GM12878 (cell line): ENCODE measurements at regions not wholly inside any gene's neighbourhood (a gene's known extent, or its start where the extent isn't known, plus 50 kb on each side); places are given as distances from the start of the nearest gene placed in this dataset.

ENCODE experiments used
- ATAC-seq: fragments of 200-7000 bp; cut with Tn5 transposase; 3 replicates; pipeline ENCODE4 v1.9.1; 2020; ENCODE audit warnings: mild to moderate bottlenecking, moderate library complexity
- BruUV-seq: library from RNA; stranded (reverse); fragments of 400-500 nt; replicated peaks from 2 replicates; lab custom pipeline; 2021; lab: Mats Ljungman, UMichigan
- CTCF ChIA-PET: fragments of 300-600 bp; sonication (Branson Sonifier 250); formaldehyde crosslinking; extraction: SDS; loops from one replicate; lab custom pipeline; 2021; ENCODE audit warnings: inconsistent platforms; lab: Yijun Ruan, JAX
- POLR2A ChIA-PET: fragments of 350-600 bp; formaldehyde crosslinking; extraction: SDS; loops from one replicate; lab custom pipeline; 2021; ENCODE audit warnings: inconsistent platforms; lab: Charles Lee
- RAD21 ChIA-PET: fragments of 300-600 bp; sonication (Branson Sonifier 250); formaldehyde crosslinking; loops from one replicate; lab custom pipeline; 2023; ENCODE audit warnings: antibody characterized with exemption; ENCODE audit not compliant: unreplicated experiment; lab: Charles Lee
- SMC1A ChIA-PET: fragments of 300-600 bp; sonication (Branson Sonifier 250); formaldehyde crosslinking; loops from one replicate; lab custom pipeline; 2023; ENCODE audit not compliant: unreplicated experiment, uncharacterized antibody; lab: Charles Lee
- DNase-seq: peaks from one replicate; pipeline ENCODE4 v3.0.0-alpha.2; 2011; ENCODE audit warnings: low read depth, low spot score
- FAIRE-seq: peaks from 3 replicates; lab custom pipeline; 2011; peaks lifted over from hg19 to GRCh38; lab: Jason Lieb, UNC
- H2AFZ ChIP-seq: 2 replicates; pipeline ENCODE4 v1.6.0; 2011; ENCODE audit warnings: low read depth, low read length, control low read depth; ENCODE audit not compliant: control insufficient read depth
- H3K27ac ChIP-seq: 2 replicates; pipeline ENCODE4 v1.5.1; 2011; ENCODE audit warnings: control low read depth; ENCODE audit not compliant: control insufficient read depth, insufficient read depth
- H3K27me3 ChIP-seq, 2 experiments: replicated peaks in 1 of 2; 2 replicates each; pipeline versions ENCODE4 v1.6.0 to v1.6.1; 2011; ENCODE audit warnings: low read length in 1 of 2; ENCODE audit not compliant: control insufficient read depth in 2 of 2, insufficient read depth in 2 of 2
- H3K36me3 ChIP-seq, 2 experiments: 2 replicates each; pipeline ENCODE4 v1.5.1; 2011; ENCODE audit warnings: low read length in 1 of 2; ENCODE audit not compliant: control insufficient read depth in 2 of 2, insufficient read depth in 2 of 2
- H3K4me1 ChIP-seq: 2 replicates; pipeline ENCODE4 v1.6.1; 2011; ENCODE audit warnings: mild to moderate bottlenecking, low read length, moderate library complexity, mixed read lengths; ENCODE audit not compliant: control insufficient read depth, insufficient read depth
- H3K4me2 ChIP-seq: 2 replicates; pipeline ENCODE4 v1.6.0; 2011; ENCODE audit warnings: control low read depth; ENCODE audit not compliant: control insufficient read depth, insufficient read depth
- H3K4me3 ChIP-seq: fragments of 200-600 bp; sonication (generic); 2 replicates; pipeline ENCODE4 v1.5.1; 2016
- H3K79me2 ChIP-seq: 2 replicates; pipeline ENCODE4 v1.6.0; 2011; ENCODE audit warnings: low read length; ENCODE audit not compliant: control insufficient read depth, insufficient read depth
- H3K9ac ChIP-seq: 2 replicates; pipeline ENCODE4 v1.8.0; 2011; ENCODE audit warnings: low read length, control low read depth, mixed read lengths; ENCODE audit not compliant: control insufficient read depth, insufficient read depth
- H3K9me3 ChIP-seq: replicated peaks from 3 replicates; pipeline ENCODE4 v1.5.1; 2011; ENCODE audit warnings: mild to moderate bottlenecking, low read length; ENCODE audit not compliant: control insufficient read depth, insufficient read depth
- H4K20me1 ChIP-seq: 2 replicates; pipeline ENCODE4 v1.6.0; 2011; ENCODE audit not compliant: control insufficient read depth, insufficient read depth
- BCL11A ChIP-seq: IDR thresholded peaks from 2 replicates; pipeline ENCODE4 v1.6.1; 2011; ENCODE audit warnings: low read depth, low read length
- CREM ChIP-seq: IDR thresholded peaks from 2 replicates; pipeline ENCODE4 v1.6.1; 2014; ENCODE audit warnings: antibody characterized with exemption, low read depth
- EED ChIP-seq: sonication (generic); IDR thresholded peaks from 2 replicates; pipeline ENCODE4 v1.6.1; 2016; ENCODE audit warnings: antibody characterized with exemption, low read depth
- EGR1 ChIP-seq, 2 experiments: IDR thresholded peaks; 1 replicate in 1 of 2; 2 replicates in 1 of 2; pipeline ENCODE4 v1.6.1; 2011 to 2012; ENCODE audit warnings: low read depth in 2 of 2, low read length in 2 of 2, borderline replicate concordance in 1 of 2, mild to moderate bottlenecking in 1 of 2, moderate library complexity in 1 of 2
- GATAD2B ChIP-seq: fragments of 450-650 bp; conservative IDR thresholded peaks from 2 replicates; pipeline ENCODE4 v1.6.1; 2017; ENCODE audit warnings: low read depth, mild to moderate bottlenecking, moderate library complexity
- PAX8 ChIP-seq: fragments of 450-650 bp; IDR thresholded peaks from 2 replicates; pipeline ENCODE4 v1.6.1; 2017; ENCODE audit warnings: mild to moderate bottlenecking, moderate library complexity
- PML ChIP-seq: IDR thresholded peaks from 2 replicates; pipeline ENCODE4 v1.6.1; 2012; ENCODE audit warnings: low read length, inconsistent platforms
- POLR2AphosphoS5 ChIP-seq: IDR thresholded peaks from 2 replicates; pipeline ENCODE4 v1.6.1; 2011; ENCODE audit warnings: mild to moderate bottlenecking, low read length, inconsistent platforms
- SPI1 ChIP-seq: IDR thresholded peaks from 2 replicates; pipeline ENCODE4 v1.6.1; 2011; ENCODE audit warnings: low read depth, mild to moderate bottlenecking, low read length, moderate library complexity, borderline replicate concordance; ENCODE audit not compliant: insufficient read depth
- STAT1 ChIP-seq: fragments of 450-650 bp; conservative IDR thresholded peaks from 2 replicates; pipeline ENCODE4 v1.6.1; 2014; ENCODE audit warnings: antibody characterized with exemption, mild to moderate bottlenecking
- SUPT20H ChIP-seq: IDR thresholded peaks from 2 replicates; pipeline ENCODE4 v1.6.1; 2011; ENCODE audit warnings: low read depth, mild to moderate bottlenecking, low read length, moderate library complexity, borderline replicate concordance; ENCODE audit not compliant: control insufficient read depth
- TBL1XR1 ChIP-seq: IDR thresholded peaks from 2 replicates; pipeline ENCODE4 v1.6.1; 2012; ENCODE audit warnings: low read depth, low read length, improper control_type of control experiment
- ZNF274 ChIP-seq: IDR thresholded peaks from one replicate; pipeline ENCODE4 v1.8.0; 2011; ENCODE audit not compliant: insufficient read length, insufficient read depth
- ZNF384 ChIP-seq: IDR thresholded peaks from 2 replicates; pipeline ENCODE4 v1.6.1; 2012; ENCODE audit warnings: low read depth, mild to moderate bottlenecking, low read length, improper control_type of control experiment, borderline replicate concordance
- in situ Hi-C: fragments of 300-500 bp; cut with MboI; formaldehyde crosslinking; loops from 9 replicates; pipeline ENCODE4 v1.14.3; 2018; ENCODE audit warnings: mixed read lengths
- intact Hi-C: fragments of 100-400 bp; cut with micrococcal nuclease; formaldehyde crosslinking; loops from one replicate; pipeline ENCODE4 v1.14.2; 2022; ENCODE audit not compliant: unreplicated experiment
- TF ChIP-seq, protein P1 (sequence below): fragments of 450-650 bp; IDR thresholded peaks from 2 replicates; pipeline ENCODE4 v1.6.1; 2017; ENCODE audit warnings: mild to moderate bottlenecking, low read depth, inconsistent platforms; ENCODE audit not compliant: poor library complexity, severe bottlenecking
- TF ChIP-seq, protein P2 (sequence below): fragments of 450-650 bp; IDR thresholded peaks from 2 replicates; pipeline ENCODE4 v1.6.1; 2016; ENCODE audit warnings: mild to moderate bottlenecking, moderate library complexity, borderline replicate concordance
- TF ChIP-seq, protein P3 (sequence below): fragments of 450-650 bp; formaldehyde crosslinking; IDR thresholded peaks from 2 replicates; pipeline ENCODE4 v1.5.0; 2022; ENCODE audit warnings: mild to moderate bottlenecking, missing genetic modification characterization

DNA sequence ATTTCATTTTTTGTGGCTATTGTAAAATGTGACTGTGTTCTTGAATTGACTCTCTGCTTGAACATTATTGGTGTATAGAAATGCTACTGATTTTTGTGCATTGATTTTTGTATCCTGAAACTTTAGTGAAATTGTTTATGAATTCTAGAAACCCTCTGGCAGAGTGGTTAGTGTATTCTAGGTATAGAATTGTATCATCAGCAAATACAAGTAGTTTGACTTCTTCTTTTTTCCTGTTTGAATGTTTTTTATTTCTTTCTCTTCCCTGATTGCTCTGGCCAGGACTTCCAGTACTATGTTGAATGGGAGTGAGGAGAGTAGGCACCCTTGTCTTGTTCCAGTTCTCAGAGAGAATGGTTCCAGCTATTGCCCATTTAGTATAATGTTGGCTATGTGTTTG lies 88.8 kb upstream of the HMHB1 start:
- Histone ChIP-seq H3K9ac (no peak overlapping the region), H2AFZ (no peak overlapping the region), H3K9me3 (peaks cover 3% of the 10 kb centered on the region; the same call in 2 of the 3 replicates), H3K27ac (no peak overlapping the region), H4K20me1 (no peaks in the 10 kb centered on the region), H3K36me3 (no peaks in the 10 kb centered on the region), H3K79me2 (no peaks in the 10 kb centered on the region), H3K4me2 (no peak overlapping the region), H3K4me1 (no peaks in the 10 kb centered on the region), H3K4me3 (no peak overlapping the region), H3K27me3 (no peaks in the 10 kb centered on the region)
- DNase-seq (no peak), ATAC-seq (no peak), FAIRE-seq (no peak)
- CTCF ChIA-PET, result no interaction called here
- POLR2A ChIA-PET, result no interaction called here
- intact Hi-C loops, result no loop called here
- RAD21 ChIA-PET, result interaction anchor here (1.2 kb wide), 1 partner anchor 11 kb away, joined by 3 read pairs; no protein-coding TSS in a partner anchor
- BruUV-seq, result no TSS peak
- SMC1A ChIA-PET, result no interaction called here
- in situ Hi-C loops, result no loop called here
- no peak for TF ChIP-seq CREM
- TF ChIP-seq PAX8, result no peak
- TF ChIP-seq ZNF384, result no peak
- TF ChIP-seq SPI1, result no peak
- TF ChIP-seq, protein P1, sequence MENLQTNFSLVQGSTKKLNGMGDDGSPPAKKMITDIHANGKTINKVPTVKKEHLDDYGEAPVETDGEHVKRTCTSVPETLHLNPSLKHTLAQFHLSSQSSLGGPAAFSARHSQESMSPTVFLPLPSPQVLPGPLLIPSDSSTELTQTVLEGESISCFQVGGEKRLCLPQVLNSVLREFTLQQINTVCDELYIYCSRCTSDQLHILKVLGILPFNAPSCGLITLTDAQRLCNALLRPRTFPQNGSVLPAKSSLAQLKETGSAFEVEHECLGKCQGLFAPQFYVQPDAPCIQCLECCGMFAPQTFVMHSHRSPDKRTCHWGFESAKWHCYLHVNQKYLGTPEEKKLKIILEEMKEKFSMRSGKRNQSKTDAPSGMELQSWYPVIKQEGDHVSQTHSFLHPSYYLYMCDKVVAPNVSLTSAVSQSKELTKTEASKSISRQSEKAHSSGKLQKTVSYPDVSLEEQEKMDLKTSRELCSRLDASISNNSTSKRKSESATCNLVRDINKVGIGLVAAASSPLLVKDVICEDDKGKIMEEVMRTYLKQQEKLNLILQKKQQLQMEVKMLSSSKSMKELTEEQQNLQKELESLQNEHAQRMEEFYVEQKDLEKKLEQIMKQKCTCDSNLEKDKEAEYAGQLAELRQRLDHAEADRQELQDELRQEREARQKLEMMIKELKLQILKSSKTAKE, result no peak
- TF ChIP-seq POLR2AphosphoS5, result no peak
- no peak for TF ChIP-seq TBL1XR1
- TF ChIP-seq, protein P2, sequence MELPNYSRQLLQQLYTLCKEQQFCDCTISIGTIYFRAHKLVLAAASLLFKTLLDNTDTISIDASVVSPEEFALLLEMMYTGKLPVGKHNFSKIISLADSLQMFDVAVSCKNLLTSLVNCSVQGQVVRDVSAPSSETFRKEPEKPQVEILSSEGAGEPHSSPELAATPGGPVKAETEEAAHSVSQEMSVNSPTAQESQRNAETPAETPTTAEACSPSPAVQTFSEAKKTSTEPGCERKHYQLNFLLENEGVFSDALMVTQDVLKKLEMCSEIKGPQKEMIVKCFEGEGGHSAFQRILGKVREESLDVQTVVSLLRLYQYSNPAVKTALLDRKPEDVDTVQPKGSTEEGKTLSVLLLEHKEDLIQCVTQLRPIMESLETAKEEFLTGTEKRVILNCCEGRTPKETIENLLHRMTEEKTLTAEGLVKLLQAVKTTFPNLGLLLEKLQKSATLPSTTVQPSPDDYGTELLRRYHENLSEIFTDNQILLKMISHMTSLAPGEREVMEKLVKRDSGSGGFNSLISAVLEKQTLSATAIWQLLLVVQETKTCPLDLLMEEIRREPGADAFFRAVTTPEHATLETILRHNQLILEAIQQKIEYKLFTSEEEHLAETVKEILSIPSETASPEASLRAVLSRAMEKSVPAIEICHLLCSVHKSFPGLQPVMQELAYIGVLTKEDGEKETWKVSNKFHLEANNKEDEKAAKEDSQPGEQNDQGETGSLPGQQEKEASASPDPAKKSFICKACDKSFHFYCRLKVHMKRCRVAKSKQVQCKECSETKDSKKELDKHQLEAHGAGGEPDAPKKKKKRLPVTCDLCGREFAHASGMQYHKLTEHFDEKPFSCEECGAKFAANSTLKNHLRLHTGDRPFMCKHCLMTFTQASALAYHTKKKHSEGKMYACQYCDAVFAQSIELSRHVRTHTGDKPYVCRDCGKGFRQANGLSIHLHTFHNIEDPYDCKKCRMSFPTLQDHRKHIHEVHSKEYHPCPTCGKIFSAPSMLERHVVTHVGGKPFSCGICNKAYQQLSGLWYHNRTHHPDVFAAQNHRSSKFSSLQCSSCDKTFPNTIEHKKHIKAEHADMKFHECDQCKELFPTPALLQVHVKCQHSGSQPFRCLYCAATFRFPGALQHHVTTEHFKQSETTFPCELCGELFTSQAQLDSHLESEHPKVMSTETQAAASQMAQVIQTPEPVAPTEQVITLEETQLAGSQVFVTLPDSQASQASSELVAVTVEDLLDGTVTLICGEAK, result no peak
- no peak for TF ChIP-seq PML
- no peak for TF ChIP-seq ZNF274
- no peak for TF ChIP-seq STAT1
- TF ChIP-seq EGR1 (IDR thresholded peaks at IDR 0.05; ENCODE audit: borderline replicate concordance in 1 of 2, low read depth in 2 of 2, low read length in 2 of 2), result no peak
- TF ChIP-seq, protein P3, sequence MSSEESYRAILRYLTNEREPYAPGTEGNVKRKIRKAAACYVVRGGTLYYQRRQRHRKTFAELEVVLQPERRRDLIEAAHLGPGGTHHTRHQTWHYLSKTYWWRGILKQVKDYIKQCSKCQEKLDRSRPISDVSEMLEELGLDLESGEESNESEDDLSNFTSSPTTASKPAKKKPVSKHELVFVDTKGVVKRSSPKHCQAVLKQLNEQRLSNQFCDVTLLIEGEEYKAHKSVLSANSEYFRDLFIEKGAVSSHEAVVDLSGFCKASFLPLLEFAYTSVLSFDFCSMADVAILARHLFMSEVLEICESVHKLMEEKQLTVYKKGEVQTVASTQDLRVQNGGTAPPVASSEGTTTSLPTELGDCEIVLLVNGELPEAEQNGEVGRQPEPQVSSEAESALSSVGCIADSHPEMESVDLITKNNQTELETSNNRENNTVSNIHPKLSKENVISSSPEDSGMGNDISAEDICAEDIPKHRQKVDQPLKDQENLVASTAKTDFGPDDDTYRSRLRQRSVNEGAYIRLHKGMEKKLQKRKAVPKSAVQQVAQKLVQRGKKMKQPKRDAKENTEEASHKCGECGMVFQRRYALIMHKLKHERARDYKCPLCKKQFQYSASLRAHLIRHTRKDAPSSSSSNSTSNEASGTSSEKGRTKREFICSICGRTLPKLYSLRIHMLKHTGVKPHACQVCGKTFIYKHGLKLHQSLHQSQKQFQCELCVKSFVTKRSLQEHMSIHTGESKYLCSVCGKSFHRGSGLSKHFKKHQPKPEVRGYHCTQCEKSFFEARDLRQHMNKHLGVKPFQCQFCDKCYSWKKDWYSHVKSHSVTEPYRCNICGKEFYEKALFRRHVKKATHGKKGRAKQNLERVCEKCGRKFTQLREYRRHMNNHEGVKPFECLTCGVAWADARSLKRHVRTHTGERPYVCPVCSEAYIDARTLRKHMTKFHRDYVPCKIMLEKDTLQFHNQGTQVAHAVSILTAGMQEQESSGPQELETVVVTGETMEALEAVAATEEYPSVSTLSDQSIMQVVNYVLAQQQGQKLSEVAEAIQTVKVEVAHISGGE (CRISPR knock-in tag), result no peak
- no peak for TF ChIP-seq EED
- no peak for TF ChIP-seq SUPT20H
- TF ChIP-seq BCL11A, result no peak
- no peak for TF ChIP-seq GATAD2B
